GM12878 (cell line): ENCODE measurements at regions not wholly inside any gene's neighbourhood (a gene's known extent, or its start where the extent isn't known, plus 50 kb on each side); places are given as distances from the start of the nearest gene placed in this dataset.

Experiments used
- EGR1 ChIP-seq, 2 experiments: IDR thresholded peaks; 1 replicate in 1 of 2; 2 replicates in 1 of 2; pipeline ENCODE4 v1.6.1; 2011 to 2012; ENCODE audit warnings: low read depth in 2 of 2, low read length in 2 of 2, borderline replicate concordance in 1 of 2, mild to moderate bottlenecking in 1 of 2, moderate library complexity in 1 of 2
- EP300 ChIP-seq, 2 experiments: fragments of 150-350 bp in 1 of 2; IDR thresholded peaks; 2 replicates each; pipeline ENCODE4 v1.6.1; 2011 to 2012; ENCODE audit warnings: low read depth in 2 of 2, low read length in 2 of 2, borderline replicate concordance in 1 of 2, improper control_type of control experiment in 1 of 2, inconsistent platforms in 1 of 2; ENCODE audit not compliant: control insufficient read depth in 1 of 2
- EZH2 ChIP-seq: IDR thresholded peaks from 2 replicates; pipeline ENCODE4 v1.6.1; 2012; ENCODE audit warnings: low read depth, mild to moderate bottlenecking, control low read depth, inconsistent platforms, low read length, borderline replicate concordance; ENCODE audit not compliant: control insufficient read depth
- FOXM1 ChIP-seq: IDR thresholded peaks from 2 replicates; pipeline ENCODE4 v1.6.1; 2012; ENCODE audit warnings: low read depth, mild to moderate bottlenecking, inconsistent platforms, low read length, moderate library complexity
- HDAC6 ChIP-seq: fragments of 200-600 bp; sonication (generic); IDR thresholded peaks from one replicate; pipeline ENCODE4 v1.8.0; 2017; ENCODE audit warnings: antibody characterized with exemption; ENCODE audit not compliant: unreplicated experiment
- RCOR1 ChIP-seq: conservative IDR thresholded peaks from 2 replicates; pipeline ENCODE4 v1.6.1; 2012; ENCODE audit warnings: low read depth, low read length, improper control_type of control experiment
- TF ChIP-seq, protein P1 (sequence below), 3 experiments: IDR thresholded peaks in 2 of 3; conservative IDR thresholded peaks in 1 of 3; 2 replicates each; pipeline ENCODE4 v1.5.1; 2011; ENCODE audit warnings: low read depth in 3 of 3, low read length in 3 of 3, mild to moderate bottlenecking in 3 of 3, control low read depth in 2 of 3, moderate library complexity in 2 of 3, inconsistent platforms in 1 of 3, mixed read lengths in 1 of 3; ENCODE audit not compliant: control insufficient read depth in 2 of 3, insufficient read depth in 1 of 3; ENCODE audit errors: extremely low read depth in 1 of 3
- TF ChIP-seq, protein P2 (sequence below): IDR thresholded peaks from 2 replicates; pipeline ENCODE4 v1.6.1; 2011; ENCODE audit warnings: borderline replicate concordance, low read depth, mild to moderate bottlenecking, moderate library complexity, mixed read lengths, low read length; ENCODE audit not compliant: insufficient read depth; ENCODE audit errors: extremely low read length

DNA sequence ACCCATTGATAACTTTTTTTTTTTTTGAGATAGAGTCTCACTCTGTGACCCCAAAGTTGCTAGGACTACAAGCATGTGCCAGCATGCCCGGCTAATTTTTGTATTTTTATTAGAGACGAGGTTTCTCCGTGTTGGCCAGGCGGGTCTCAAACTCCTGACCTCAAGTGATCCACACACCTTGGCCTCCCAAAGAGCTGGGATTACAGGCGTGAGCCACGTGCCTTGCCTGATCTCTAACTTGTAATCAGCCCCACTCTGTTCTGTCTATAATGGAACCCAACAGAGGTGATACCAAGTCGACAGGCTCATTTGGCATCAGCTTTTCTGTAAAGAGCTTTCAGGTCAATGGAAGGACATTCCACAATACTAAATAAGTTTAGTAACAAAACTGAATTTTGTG, 99.4 kb downstream of the HFE start:
- no peak for TF ChIP-seq EGR1 (IDR thresholded peaks at IDR 0.05; ENCODE audit: borderline replicate concordance in 1 of 2, low read depth in 2 of 2, low read length in 2 of 2)
- no peak for TF ChIP-seq EZH2
- TF ChIP-seq FOXM1: no peak
- no peak for TF ChIP-seq EP300 (IDR thresholded peaks at IDR 0.05; ENCODE audit: borderline replicate concordance in 1 of 2, control insufficient read depth in 1 of 2, low read depth in 2 of 2, low read length in 2 of 2)
- TF ChIP-seq RCOR1: no peak
- no peak for TF ChIP-seq HDAC6
- TF ChIP-seq, protein P1, sequence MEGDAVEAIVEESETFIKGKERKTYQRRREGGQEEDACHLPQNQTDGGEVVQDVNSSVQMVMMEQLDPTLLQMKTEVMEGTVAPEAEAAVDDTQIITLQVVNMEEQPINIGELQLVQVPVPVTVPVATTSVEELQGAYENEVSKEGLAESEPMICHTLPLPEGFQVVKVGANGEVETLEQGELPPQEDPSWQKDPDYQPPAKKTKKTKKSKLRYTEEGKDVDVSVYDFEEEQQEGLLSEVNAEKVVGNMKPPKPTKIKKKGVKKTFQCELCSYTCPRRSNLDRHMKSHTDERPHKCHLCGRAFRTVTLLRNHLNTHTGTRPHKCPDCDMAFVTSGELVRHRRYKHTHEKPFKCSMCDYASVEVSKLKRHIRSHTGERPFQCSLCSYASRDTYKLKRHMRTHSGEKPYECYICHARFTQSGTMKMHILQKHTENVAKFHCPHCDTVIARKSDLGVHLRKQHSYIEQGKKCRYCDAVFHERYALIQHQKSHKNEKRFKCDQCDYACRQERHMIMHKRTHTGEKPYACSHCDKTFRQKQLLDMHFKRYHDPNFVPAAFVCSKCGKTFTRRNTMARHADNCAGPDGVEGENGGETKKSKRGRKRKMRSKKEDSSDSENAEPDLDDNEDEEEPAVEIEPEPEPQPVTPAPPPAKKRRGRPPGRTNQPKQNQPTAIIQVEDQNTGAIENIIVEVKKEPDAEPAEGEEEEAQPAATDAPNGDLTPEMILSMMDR (IDR thresholded peaks at IDR 0.05 in 2 of 3, conservative IDR thresholded peaks at IDR 0.05 in 1 of 3; ENCODE audit: control insufficient read depth in 2 of 3, extremely low read depth in 1 of 3, insufficient read depth in 1 of 3, low read depth in 3 of 3, low read length in 3 of 3): no peak
- TF ChIP-seq, protein P2, sequence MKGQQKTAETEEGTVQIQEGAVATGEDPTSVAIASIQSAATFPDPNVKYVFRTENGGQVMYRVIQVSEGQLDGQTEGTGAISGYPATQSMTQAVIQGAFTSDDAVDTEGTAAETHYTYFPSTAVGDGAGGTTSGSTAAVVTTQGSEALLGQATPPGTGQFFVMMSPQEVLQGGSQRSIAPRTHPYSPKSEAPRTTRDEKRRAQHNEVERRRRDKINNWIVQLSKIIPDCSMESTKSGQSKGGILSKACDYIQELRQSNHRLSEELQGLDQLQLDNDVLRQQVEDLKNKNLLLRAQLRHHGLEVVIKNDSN: no peak
